ENCODE measurements at regions not wholly inside any gene's neighbourhood (a gene's known extent, or its start where the extent isn't known, plus 50 kb on each side); places are given as distances from the start of the nearest gene placed in this dataset.

- TF ChIP-seq POLR2A (IDR thresholded peaks at IDR 0.05; ENCODE audit: low read length), result no peak
- TF ChIP-seq GATA1 (IDR thresholded peaks at IDR 0.05; ENCODE audit: low read depth, low read length), result no peak
- no peak for DNase-seq
Observed at GRCh38 chr6:6405031-6405430, 84.6 kb upstream of the F13A1 start.

GRCh38 chr6:6405997-6406714, 85.7 kb upstream of the F13A1 start:
- TF ChIP-seq POLR2A (IDR thresholded peaks at IDR 0.05; ENCODE audit: low read length), result no peak
- no peak for TF ChIP-seq GATA1 (IDR thresholded peaks at IDR 0.05; ENCODE audit: low read depth, low read length)

GRCh38 chr6:6406715-6407070, 86.2 kb upstream of the F13A1 start:
- no peak for DNase-seq
- TF ChIP-seq POLR2A (IDR thresholded peaks at IDR 0.05; ENCODE audit: low read length), result no peak
- no peak for TF ChIP-seq GATA1 (IDR thresholded peaks at IDR 0.05; ENCODE audit: low read depth, low read length)

More at GRCh38 chr6:6405997-6406714, 85.7 kb upstream of the F13A1 start:
- DNase-seq, result no peak

GRCh38 chr6:6407071-6407741, 86.7 kb upstream of the F13A1 start:
- no peak for TF ChIP-seq GATA1 (IDR thresholded peaks at IDR 0.05; ENCODE audit: low read depth, low read length)
- TF ChIP-seq POLR2A (IDR thresholded peaks at IDR 0.05; ENCODE audit: low read length), result no peak
- DNase-seq, result no peak

- TF ChIP-seq POLR2A (IDR thresholded peaks at IDR 0.05; ENCODE audit: low read length) (no peak), GATA1 (IDR thresholded peaks at IDR 0.05; ENCODE audit: low read depth, low read length) (no peak)
- DNase-seq, result no peak
Observed at GRCh38 chr6:6409397-6410030, 89.1 kb upstream of the F13A1 start.

GRCh38 chr6:6411115-6411514, 90.7 kb upstream of the F13A1 start:
- no peak for TF ChIP-seq GATA1 (IDR thresholded peaks at IDR 0.05; ENCODE audit: low read depth, low read length)
- TF ChIP-seq POLR2A (IDR thresholded peaks at IDR 0.05; ENCODE audit: low read length), result no peak

GRCh38 chr6:6412221-6412620, 91.8 kb upstream of the F13A1 start:
- TF ChIP-seq GATA1 (IDR thresholded peaks at IDR 0.05; ENCODE audit: low read depth, low read length) (no peak), POLR2A (IDR thresholded peaks at IDR 0.05; ENCODE audit: low read length) (no peak)
- DNase-seq, result no peak

More at GRCh38 chr6:6411115-6411514, 90.7 kb upstream of the F13A1 start:
- DNase-seq, result no peak

- TF ChIP-seq POLR2A (IDR thresholded peaks at IDR 0.05; ENCODE audit: low read length) (no peak), GATA1 (IDR thresholded peaks at IDR 0.05; ENCODE audit: low read depth, low read length) (no peak)
- DNase-seq, result no peak
Observed at GRCh38 chr6:6412700-6413099, 92.2 kb upstream of the F13A1 start.

GRCh38 chr6:6414931-6415330, 94.5 kb upstream of the F13A1 start:
- DNase-seq, result no peak

GRCh38 chr6:6417475-6417874, 97.0 kb upstream of the F13A1 start:
- TF ChIP-seq POLR2A (IDR thresholded peaks at IDR 0.05; ENCODE audit: low read length) (no peak), GATA1 (IDR thresholded peaks at IDR 0.05; ENCODE audit: low read depth, low read length) (no peak)

More at GRCh38 chr6:6414931-6415330, 94.5 kb upstream of the F13A1 start:
- no peak for TF ChIP-seq POLR2A (IDR thresholded peaks at IDR 0.05; ENCODE audit: low read length)
- no peak for TF ChIP-seq GATA1 (IDR thresholded peaks at IDR 0.05; ENCODE audit: low read depth, low read length)

GRCh38 chr6:6418421-6418820, 98.0 kb upstream of the F13A1 start:
- DNase-seq, result no peak
- TF ChIP-seq GATA1 (IDR thresholded peaks at IDR 0.05; ENCODE audit: low read depth, low read length) (no peak), POLR2A (IDR thresholded peaks at IDR 0.05; ENCODE audit: low read length) (no peak)

More at GRCh38 chr6:6417475-6417874, 97.0 kb upstream of the F13A1 start:
- no peak for DNase-seq

- DNase-seq, result no peak
- TF ChIP-seq POLR2A (IDR thresholded peaks at IDR 0.05; ENCODE audit: low read length) (no peak), GATA1 (IDR thresholded peaks at IDR 0.05; ENCODE audit: low read depth, low read length) (no peak)
Observed at GRCh38 chr6:6420107-6420506, 99.6 kb upstream of the F13A1 start.

GRCh38 chr6:6434151-6434550, 113.7 kb upstream of the F13A1 start:
- TF ChIP-seq POLR2A (IDR thresholded peaks at IDR 0.05; ENCODE audit: low read length) (no peak), GATA1 (IDR thresholded peaks at IDR 0.05; ENCODE audit: low read depth, low read length) (no peak)

GRCh38 chr6:6434723-6435122, 114.3 kb upstream of the F13A1 start:
- no peak for TF ChIP-seq POLR2A (IDR thresholded peaks at IDR 0.05; ENCODE audit: low read length)
- no peak for TF ChIP-seq GATA1 (IDR thresholded peaks at IDR 0.05; ENCODE audit: low read depth, low read length)
- no peak for DNase-seq

More at GRCh38 chr6:6434151-6434550, 113.7 kb upstream of the F13A1 start:
- DNase-seq, result no peak

All from erythroblast (primary cell).